PC-9 (cell line): ENCODE measurements at regions not wholly inside any gene's neighbourhood (a gene's known extent, or its start where the extent isn't known, plus 50 kb on each side); places are given as distances from the start of the nearest gene placed in this dataset.

ENCODE experiments used
- BruUV-seq: library from RNA; stranded (reverse); fragments of 400-500 nt; replicated peaks from 2 replicates; lab custom pipeline; 2021; lab: Mats Ljungman, UMichigan
- CTCF ChIA-PET: fragments of 300-600 bp; sonication (Branson Sonifier 250); formaldehyde crosslinking; loops from one replicate; lab custom pipeline; 2022; ENCODE audit warnings: antibody characterized with exemption; lab: Charles Lee
- POLR2A ChIA-PET: fragments of 300-600 bp; sonication (Branson Sonifier 250); formaldehyde crosslinking; loops from one replicate; lab custom pipeline; 2022; ENCODE audit warnings: antibody characterized with exemption; ENCODE audit not compliant: unreplicated experiment; lab: Charles Lee
- DNase-seq, 2 experiments: peaks; one replicate each; pipeline versions ENCODE4 v3.0.0 to v3.0.0-alpha.2; 2015 to 2022; ENCODE audit warnings: mixed read lengths in 1 of 2
- H2AFZ ChIP-seq: fragments of 200-600 bp; sonication (generic); 2 replicates; pipeline ENCODE4 v1.8.1; 2017; ENCODE audit warnings: antibody characterized with exemption
- H3F3A ChIP-seq: fragments of 200-600 bp; sonication (generic); 2 replicates; pipeline ENCODE4 v1.8.1; 2017; ENCODE audit warnings: antibody characterized with exemption, mild to moderate bottlenecking, low read depth; ENCODE audit not compliant: insufficient read depth
- H3K27ac ChIP-seq: fragments of 200-600 bp; sonication (generic); 2 replicates; pipeline ENCODE4 v1.6.1; 2016; ENCODE audit warnings: mixed run types
- H3K27me3 ChIP-seq: fragments of 200-600 bp; sonication (generic); 2 replicates; pipeline ENCODE4 v1.6.1; 2016; ENCODE audit warnings: low read depth, mixed run types; ENCODE audit not compliant: insufficient read depth
- H3K36me3 ChIP-seq: fragments of 200-600 bp; sonication (generic); 2 replicates; pipeline ENCODE4 v1.6.1; 2016; ENCODE audit warnings: low read depth, mixed run types
- H3K4me1 ChIP-seq: fragments of 200-600 bp; sonication (generic); replicated peaks from 2 replicates; pipeline ENCODE4 v1.6.1; 2016; ENCODE audit warnings: mixed run types; ENCODE audit not compliant: insufficient read depth
- H3K4me2 ChIP-seq: fragments of 200-600 bp; sonication (generic); 2 replicates; pipeline ENCODE4 v1.6.1; 2017; ENCODE audit warnings: mixed run types
- H3K4me3 ChIP-seq: fragments of 200-600 bp; sonication (generic); 2 replicates; pipeline ENCODE4 v1.6.1; 2016; ENCODE audit warnings: mixed run types
- H3K79me2 ChIP-seq: fragments of 200-600 bp; sonication (generic); 2 replicates; pipeline ENCODE4 v1.6.1; 2017; ENCODE audit warnings: low read depth, mixed run types
- H3K9me2 ChIP-seq: fragments of 200-600 bp; sonication (generic); 2 replicates; pipeline ENCODE4 v1.8.1; 2017; ENCODE audit warnings: mild to moderate bottlenecking; ENCODE audit not compliant: insufficient read depth
- H3K9me3 ChIP-seq: fragments of 200-600 bp; sonication (generic); 2 replicates; pipeline ENCODE4 v1.8.1; 2016; ENCODE audit warnings: low read depth; ENCODE audit not compliant: insufficient read depth
- H4K20me1 ChIP-seq: fragments of 200-600 bp; sonication (generic); 2 replicates; pipeline ENCODE4 v1.8.1; 2017; ENCODE audit not compliant: insufficient read depth
- EZH2 ChIP-seq: fragments of 200-600 bp; sonication (generic); IDR thresholded peaks from 2 replicates; pipeline ENCODE4 v1.8.0; 2017; ENCODE audit warnings: antibody characterized with exemption, low read depth
- intact Hi-C: fragments of 100-400 bp; cut with micrococcal nuclease; formaldehyde crosslinking; loops from one replicate; pipeline ENCODE4 v1.10.0; 2022; ENCODE audit not compliant: unreplicated experiment
- TF ChIP-seq, protein P1 (sequence below): fragments of 200-600 bp; sonication (generic); conservative IDR thresholded peaks from 2 replicates; pipeline ENCODE4 v1.6.1; 2017; ENCODE audit warnings: mixed run types, antibody characterized with exemption, mild to moderate bottlenecking, moderate library complexity

DNA sequence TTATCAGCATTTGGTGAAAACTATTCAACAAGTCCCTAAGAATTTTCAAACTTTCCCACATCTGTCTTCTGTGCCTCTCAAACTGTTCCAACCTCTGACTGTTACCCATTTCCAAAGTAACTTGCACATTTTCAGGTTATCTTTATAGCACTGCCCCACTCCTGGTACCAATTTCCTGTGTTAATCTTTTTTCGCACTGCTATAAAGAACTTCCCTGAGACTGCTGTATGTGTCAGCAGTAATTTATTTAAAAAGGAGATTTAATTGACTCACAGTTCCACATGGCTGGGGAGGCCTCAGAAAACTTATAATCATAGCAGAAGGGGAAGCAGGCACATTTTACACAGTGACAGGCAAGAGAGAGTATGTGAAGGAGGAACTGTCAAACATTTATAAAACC, 310.9 kb upstream of the SLITRK3 start:
- ChIA-PET CTCF (no interaction called here), POLR2A (no interaction called here)
- no peak overlapping the region for H3K4me2 ChIP-seq
- H3K27ac ChIP-seq: no peak overlapping the region
- no peak for TF ChIP-seq EZH2
- TF ChIP-seq, protein P1, sequence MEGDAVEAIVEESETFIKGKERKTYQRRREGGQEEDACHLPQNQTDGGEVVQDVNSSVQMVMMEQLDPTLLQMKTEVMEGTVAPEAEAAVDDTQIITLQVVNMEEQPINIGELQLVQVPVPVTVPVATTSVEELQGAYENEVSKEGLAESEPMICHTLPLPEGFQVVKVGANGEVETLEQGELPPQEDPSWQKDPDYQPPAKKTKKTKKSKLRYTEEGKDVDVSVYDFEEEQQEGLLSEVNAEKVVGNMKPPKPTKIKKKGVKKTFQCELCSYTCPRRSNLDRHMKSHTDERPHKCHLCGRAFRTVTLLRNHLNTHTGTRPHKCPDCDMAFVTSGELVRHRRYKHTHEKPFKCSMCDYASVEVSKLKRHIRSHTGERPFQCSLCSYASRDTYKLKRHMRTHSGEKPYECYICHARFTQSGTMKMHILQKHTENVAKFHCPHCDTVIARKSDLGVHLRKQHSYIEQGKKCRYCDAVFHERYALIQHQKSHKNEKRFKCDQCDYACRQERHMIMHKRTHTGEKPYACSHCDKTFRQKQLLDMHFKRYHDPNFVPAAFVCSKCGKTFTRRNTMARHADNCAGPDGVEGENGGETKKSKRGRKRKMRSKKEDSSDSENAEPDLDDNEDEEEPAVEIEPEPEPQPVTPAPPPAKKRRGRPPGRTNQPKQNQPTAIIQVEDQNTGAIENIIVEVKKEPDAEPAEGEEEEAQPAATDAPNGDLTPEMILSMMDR: no peak
- no peaks in the 10 kb centered on the region for H3F3A ChIP-seq
- H3K9me3 ChIP-seq: no peaks in the 10 kb centered on the region; the same call in 1 of the 2 replicates
- no peaks in the 10 kb centered on the region for H3K27me3 ChIP-seq
- H3K4me1 ChIP-seq: no peaks in the 10 kb centered on the region
- no peaks in the 10 kb centered on the region for H3K9me2 ChIP-seq
- H4K20me1 ChIP-seq: no peaks in the 10 kb centered on the region
- H2AFZ ChIP-seq: no peak overlapping the region
- BruUV-seq: no TSS peak
- intact Hi-C loops: no loop called here
- H3K36me3 ChIP-seq: no peaks in the 10 kb centered on the region
- H3K4me3 ChIP-seq: no peak overlapping the region
- no peaks in the 10 kb centered on the region for H3K79me2 ChIP-seq
- DNase-seq: no peak

DNA sequence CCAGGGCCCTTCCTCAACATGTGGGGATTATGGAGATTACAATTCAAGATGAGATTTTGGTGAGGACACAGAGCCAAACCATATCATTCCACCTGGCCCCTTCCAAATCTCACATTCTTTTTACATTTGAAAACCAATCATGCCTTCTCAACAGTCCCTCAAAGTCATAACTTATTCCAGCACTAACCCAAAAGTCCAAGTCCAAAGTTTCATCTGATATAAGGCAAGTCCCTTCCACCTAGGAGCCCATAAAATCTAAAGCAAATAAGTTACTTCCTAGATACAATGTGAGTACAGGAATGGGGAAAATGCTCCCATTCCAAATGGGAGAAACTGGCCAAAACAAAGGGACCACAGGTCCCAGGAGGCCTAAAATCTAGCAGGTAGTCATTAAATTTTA, 309.5 kb upstream of the SLITRK3 start:
- Histone ChIP-seq H3K9me3 (no peaks in the 10 kb centered on the region), H3K27ac (no peak overlapping the region), H3K27me3 (no peaks in the 10 kb centered on the region), H3K4me2 (no peak overlapping the region), H2AFZ (no peak overlapping the region), H3K79me2 (no peaks in the 10 kb centered on the region), H3K4me1 (no peaks in the 10 kb centered on the region), H3K4me3 (no peak overlapping the region), H3F3A (no peaks in the 10 kb centered on the region), H3K36me3 (no peaks in the 10 kb centered on the region), H3K9me2 (no peaks in the 10 kb centered on the region), H4K20me1 (no peaks in the 10 kb centered on the region)
- TF ChIP-seq, protein P1: no peak
- no peak for TF ChIP-seq EZH2
- CTCF ChIA-PET: no interaction called here
- no peak for DNase-seq
- intact Hi-C loops: no loop called here
- POLR2A ChIA-PET: no interaction called here
- BruUV-seq: no TSS peak

DNA sequence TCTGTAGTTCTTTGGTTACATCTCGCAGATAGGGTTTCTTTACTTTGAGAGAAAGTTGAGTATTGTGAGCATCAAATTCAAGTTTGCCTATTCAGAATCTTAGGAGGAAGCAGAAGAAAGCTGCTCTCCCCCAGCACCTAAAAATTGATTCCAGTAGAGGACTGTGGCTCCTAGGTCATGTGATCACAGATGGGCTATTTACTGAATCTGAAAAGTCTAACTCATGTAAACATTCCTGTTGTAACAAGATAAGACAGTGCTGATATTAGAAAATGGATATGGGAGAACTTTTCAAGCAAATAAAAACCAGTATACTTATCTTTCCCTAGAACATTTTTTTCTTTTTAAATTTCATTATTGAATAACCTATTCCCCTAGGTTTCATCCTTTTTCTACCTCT, 308.4 kb upstream of the SLITRK3 start:
- no peak for TF ChIP-seq EZH2
- TF ChIP-seq, protein P1: no peak
- Histone ChIP-seq H3K9me3 (no peaks in the 10 kb centered on the region), H2AFZ (no peak overlapping the region), H3K4me1 (no peaks in the 10 kb centered on the region), H3K4me2 (no peak overlapping the region), H3K9me2 (no peaks in the 10 kb centered on the region), H3K4me3 (no peak overlapping the region), H3K27me3 (no peaks in the 10 kb centered on the region), H3K36me3 (no peaks in the 10 kb centered on the region), H3K79me2 (no peaks in the 10 kb centered on the region), H3K27ac (no peak overlapping the region), H4K20me1 (no peaks in the 10 kb centered on the region), H3F3A (no peaks in the 10 kb centered on the region)
- intact Hi-C loops: no loop called here
- ChIA-PET POLR2A (no interaction called here), CTCF (no interaction called here)
- DNase-seq: no peak
- BruUV-seq: no TSS peak
